CD14-positive monocyte (primary cell): ENCODE measurements at regions not wholly inside any gene's neighbourhood (a gene's known extent, or its start where the extent isn't known, plus 50 kb on each side); places are given as distances from the start of the nearest gene placed in this dataset.
"Not testable (repeated sequence)": the region's sequence is repeated elsewhere in the genome, so short reads cannot be mapped to it uniquely, and the experiment has no call there.

Source experiments
- DNase-seq, 3 donors: peaks; one replicate each; pipeline ENCODE4 v3.0.0-alpha.2; 2011 to 2022
- H2AFZ ChIP-seq: 2 replicates; pipeline ENCODE4 v1.6.0; 2012; ENCODE audit warnings: mild to moderate bottlenecking, low read depth, low read length, inconsistent platforms; ENCODE audit not compliant: insufficient read depth, poor library complexity, severe bottlenecking
- H3K27ac ChIP-seq, 2 donors: 1 replicate in 1 of 2; 2 replicates in 1 of 2; pipeline ENCODE4 v1.5.1; 2012 to 2013; ENCODE audit warnings: low read length in 2 of 2, control low read depth in 1 of 2, inconsistent platforms in 1 of 2, low read depth in 1 of 2, mild to moderate bottlenecking in 1 of 2
- H3K27me3 ChIP-seq, 2 donors: one replicate each; pipeline versions ENCODE4 v1.6.0 to v1.6.1; 2011 to 2013; ENCODE audit warnings: low read length in 2 of 2; ENCODE audit not compliant: control insufficient read depth in 2 of 2, insufficient read depth in 2 of 2
- H3K36me3 ChIP-seq, 2 donors: replicated peaks in 1 of 2; 1 replicate in 1 of 2; 2 replicates in 1 of 2; pipeline versions ENCODE4 v1.5.1 to v1.6.1; 2012 to 2013; ENCODE audit warnings: low read length in 2 of 2, control low read depth in 1 of 2, inconsistent platforms in 1 of 2, mild to moderate bottlenecking in 1 of 2; ENCODE audit not compliant: insufficient read depth in 2 of 2, control insufficient read depth in 1 of 2
- H3K4me1 ChIP-seq, 2 donors: 1 replicate in 1 of 2; 2 replicates in 1 of 2; pipeline versions ENCODE4 v1.5.1 to v1.6.1; 2012 to 2013; ENCODE audit warnings: low read length in 2 of 2, control low read depth in 1 of 2, inconsistent platforms in 1 of 2, mild to moderate bottlenecking in 1 of 2, moderate library complexity in 1 of 2; ENCODE audit not compliant: insufficient read depth in 2 of 2, control insufficient read depth in 1 of 2
- H3K4me2 ChIP-seq: replicated peaks from 2 replicates; pipeline ENCODE3; 2012; ENCODE audit warnings: low read length, moderate library complexity, mild to moderate bottlenecking; ENCODE audit not compliant: poor library complexity, severe bottlenecking; ENCODE audit errors: extremely low read depth
- H3K4me3 ChIP-seq, 3 experiments: fragments of 200-600 bp in 1 of 3; sonication (generic) in 1 of 3; replicated peaks in 1 of 3; 1 replicate in 2 of 3; 2 replicates in 1 of 3; pipeline ENCODE4 v1.5.1; 2011 to 2013; ENCODE audit warnings: low read length in 3 of 3, mild to moderate bottlenecking in 3 of 3, control low read depth in 2 of 3, low read depth in 2 of 3, inconsistent platforms in 1 of 3, moderate library complexity in 1 of 3
- H3K79me2 ChIP-seq: 2 replicates; pipeline ENCODE4 v1.6.0; 2012; ENCODE audit warnings: mild to moderate bottlenecking, control low read depth, inconsistent platforms, low read length, moderate library complexity; ENCODE audit not compliant: insufficient read depth
- H3K9ac ChIP-seq: 2 replicates; pipeline ENCODE4 v1.6.0; 2017; ENCODE audit warnings: low read length, mild to moderate bottlenecking; ENCODE audit not compliant: insufficient read depth, poor library complexity, severe bottlenecking
- H3K9me3 ChIP-seq, 2 donors: replicated peaks in 1 of 2; 1 replicate in 1 of 2; 2 replicates in 1 of 2; pipeline versions ENCODE4 v1.5.1 to v1.6.1; 2012 to 2013; ENCODE audit warnings: low read length in 2 of 2, control low read depth in 1 of 2; ENCODE audit not compliant: control insufficient read depth in 1 of 2, insufficient read depth in 1 of 2
- H4K20me1 ChIP-seq: 2 replicates; pipeline ENCODE4 v1.6.0; 2012; ENCODE audit warnings: mild to moderate bottlenecking, low read length, control low read depth, moderate library complexity; ENCODE audit not compliant: insufficient read depth
- H3K27ac Mint-ChIP-seq, 7 donors: one replicate each; pipeline ENCODE4 v1.8.0; 2020; ENCODE audit warnings: mild to moderate bottlenecking in 7 of 7, mixed read lengths in 7 of 7, moderate library complexity in 6 of 7, inconsistent platforms in 2 of 7
- H3K27me3 Mint-ChIP-seq, 3 donors: one replicate each; pipeline ENCODE4 v1.8.0; 2021 to 2022; ENCODE audit warnings: low read depth in 3 of 3, mild to moderate bottlenecking in 3 of 3, mixed read lengths in 3 of 3, moderate library complexity in 3 of 3, inconsistent platforms in 1 of 3
- H3K36me3 Mint-ChIP-seq, 2 donors: one replicate each; pipeline ENCODE4 v1.8.0; 2020; ENCODE audit warnings: mixed read lengths in 2 of 2, inconsistent platforms in 1 of 2, mild to moderate bottlenecking in 1 of 2
- H3K4me1 Mint-ChIP-seq: one replicate; pipeline ENCODE4 v1.8.0; 2020; ENCODE audit warnings: mild to moderate bottlenecking, mixed read lengths
- H3K4me3 Mint-ChIP-seq, 2 donors: one replicate each; pipeline ENCODE4 v1.8.0; 2020; ENCODE audit warnings: mild to moderate bottlenecking in 2 of 2, mixed read lengths in 2 of 2, moderate library complexity in 1 of 2
- H3K9me3 Mint-ChIP-seq, 7 donors: one replicate each; pipeline ENCODE4 v1.8.0; 2020 to 2022; ENCODE audit warnings: mixed read lengths in 7 of 7, mild to moderate bottlenecking in 6 of 7, moderate library complexity in 6 of 7, inconsistent platforms in 2 of 7
- WGBS: methylation state at CpG from one replicate; pipeline ENCODE4 v1.1.5; 2013; ENCODE audit warnings: missing lambda C conversion rate; ENCODE audit not compliant: insufficient coverage; 5-methylcytosine and 5-hydroxymethylcytosine counted together
- intact Hi-C, 2 donors: fragments of 100-400 bp; cut with micrococcal nuclease; formaldehyde crosslinking; loops; one replicate each; pipeline versions ENCODE4 v1.15.0 to v1.15.1; 2023
- TF ChIP-seq, protein P1 (sequence below): fragments of 200-600 bp; IDR thresholded peaks from one replicate; pipeline ENCODE4 v1.8.0; 2022; ENCODE audit warnings: antibody characterized with exemption, mild to moderate bottlenecking

DNA sequence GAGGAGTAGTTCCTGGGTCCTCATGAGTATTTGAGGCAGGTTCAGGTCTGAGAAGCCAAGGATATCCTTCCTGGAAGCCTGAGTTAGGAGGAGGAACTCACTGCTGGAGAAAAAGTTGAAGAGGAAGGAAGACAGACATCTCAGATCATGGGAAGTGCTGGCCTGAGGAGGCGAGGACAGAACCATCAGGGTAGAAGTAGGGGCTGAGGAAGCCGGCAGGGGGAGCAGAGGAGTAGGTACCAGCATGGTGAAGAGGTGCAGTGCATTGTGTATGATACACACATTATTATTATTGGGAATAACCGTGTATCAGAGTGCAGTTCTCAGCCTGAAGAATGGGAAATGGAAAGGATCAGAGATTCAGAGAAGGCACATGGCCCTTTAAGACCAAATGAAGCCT lies 103.2 kb upstream of the PRB2 start:
- H3K9me3 ChIP-seq, H2AFZ ChIP-seq, H3K27ac ChIP-seq, H3K79me2 ChIP-seq, H3K4me3 Mint-ChIP-seq, DNase-seq, intact Hi-C loops, H3K9ac ChIP-seq, H4K20me1 ChIP-seq, H3K4me3 ChIP-seq, H3K36me3 ChIP-seq, H3K4me1 ChIP-seq, H3K4me2 ChIP-seq, H3K27me3 ChIP-seq, H3K4me1 Mint-ChIP-seq, H3K36me3 Mint-ChIP-seq: not testable (repeated sequence)
- Mint-ChIP-seq H3K27ac (peak overlapping the region in 1 of 7 donors; percentile 26), H3K9me3 (peaks cover 0 to 11% (median 3%) of the 10 kb centered on the region in 7 donors), H3K27me3 (peaks cover 14 to 28% (median 17%) of the 10 kb centered on the region in 3 donors)
- TF ChIP-seq, protein P1, sequence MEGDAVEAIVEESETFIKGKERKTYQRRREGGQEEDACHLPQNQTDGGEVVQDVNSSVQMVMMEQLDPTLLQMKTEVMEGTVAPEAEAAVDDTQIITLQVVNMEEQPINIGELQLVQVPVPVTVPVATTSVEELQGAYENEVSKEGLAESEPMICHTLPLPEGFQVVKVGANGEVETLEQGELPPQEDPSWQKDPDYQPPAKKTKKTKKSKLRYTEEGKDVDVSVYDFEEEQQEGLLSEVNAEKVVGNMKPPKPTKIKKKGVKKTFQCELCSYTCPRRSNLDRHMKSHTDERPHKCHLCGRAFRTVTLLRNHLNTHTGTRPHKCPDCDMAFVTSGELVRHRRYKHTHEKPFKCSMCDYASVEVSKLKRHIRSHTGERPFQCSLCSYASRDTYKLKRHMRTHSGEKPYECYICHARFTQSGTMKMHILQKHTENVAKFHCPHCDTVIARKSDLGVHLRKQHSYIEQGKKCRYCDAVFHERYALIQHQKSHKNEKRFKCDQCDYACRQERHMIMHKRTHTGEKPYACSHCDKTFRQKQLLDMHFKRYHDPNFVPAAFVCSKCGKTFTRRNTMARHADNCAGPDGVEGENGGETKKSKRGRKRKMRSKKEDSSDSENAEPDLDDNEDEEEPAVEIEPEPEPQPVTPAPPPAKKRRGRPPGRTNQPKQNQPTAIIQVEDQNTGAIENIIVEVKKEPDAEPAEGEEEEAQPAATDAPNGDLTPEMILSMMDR: peak; percentile 40
- no CpG with 5 or more reads among the region's 3 CpGs for WGBS

DNA sequence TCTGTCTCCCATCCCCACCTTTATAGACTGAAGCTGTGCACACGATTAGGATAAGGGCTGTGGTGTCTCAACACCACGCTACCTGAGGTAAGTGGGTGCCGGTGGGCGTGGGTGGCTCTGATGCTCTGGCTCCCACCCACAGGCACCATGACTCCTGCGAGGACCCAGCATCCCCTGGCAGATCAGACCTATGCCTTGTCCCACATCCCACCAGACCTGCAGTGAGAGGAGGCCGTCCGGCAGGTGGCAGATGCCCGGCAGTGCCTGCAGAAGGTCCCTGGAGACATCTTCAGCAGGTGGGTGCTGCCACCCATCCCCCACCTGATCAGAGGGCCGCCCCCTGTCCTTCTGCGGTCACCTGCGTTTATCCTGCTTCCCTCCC lies 104.4 kb upstream of the PRB2 start:
- Histone ChIP-seq H3K27ac (no peak overlapping the region), H3K27me3 (peaks cover 0 to 8% of the 10 kb centered on the region in 2 donors), H3K9me3 (peaks cover 0 to 9% of the 10 kb centered on the region in 2 donors), H3K4me1 (no peaks in the 10 kb centered on the region), H3K36me3 (no peaks in the 10 kb centered on the region), H2AFZ (no peak overlapping the region), H4K20me1 (no peaks in the 10 kb centered on the region), H3K4me2 (no peak overlapping the region), H3K9ac (no peak overlapping the region), H3K79me2 (no peaks in the 10 kb centered on the region), H3K4me3 (no peak overlapping the region)
- TF ChIP-seq, protein P1: no peak
- H3K9me3 Mint-ChIP-seq: peaks cover 0 to 11% (median 3%) of the 10 kb centered on the region in 7 donors
- no peaks in the 10 kb centered on the region for H3K36me3 Mint-ChIP-seq
- H3K27ac Mint-ChIP-seq: no peak overlapping the region
- intact Hi-C loops: no loop called here
- H3K4me1 Mint-ChIP-seq: peaks cover 4% of the 10 kb centered on the region
- no peak for DNase-seq
- peaks cover 14 to 27% (median 18%) of the 10 kb centered on the region in 3 donors for H3K27me3 Mint-ChIP-seq
- peak overlapping the region in 1 of 2 donors; percentile 52 for H3K4me3 Mint-ChIP-seq
- WGBS: 81% methylated on average over 9 of the region's 11 CpGs
